ENCODE measurements at regions not wholly inside any gene's neighbourhood (a gene's known extent, or its start where the extent isn't known, plus 50 kb on each side); places are given as distances from the start of the nearest gene placed in this dataset.

- TF ChIP-seq, protein P1, sequence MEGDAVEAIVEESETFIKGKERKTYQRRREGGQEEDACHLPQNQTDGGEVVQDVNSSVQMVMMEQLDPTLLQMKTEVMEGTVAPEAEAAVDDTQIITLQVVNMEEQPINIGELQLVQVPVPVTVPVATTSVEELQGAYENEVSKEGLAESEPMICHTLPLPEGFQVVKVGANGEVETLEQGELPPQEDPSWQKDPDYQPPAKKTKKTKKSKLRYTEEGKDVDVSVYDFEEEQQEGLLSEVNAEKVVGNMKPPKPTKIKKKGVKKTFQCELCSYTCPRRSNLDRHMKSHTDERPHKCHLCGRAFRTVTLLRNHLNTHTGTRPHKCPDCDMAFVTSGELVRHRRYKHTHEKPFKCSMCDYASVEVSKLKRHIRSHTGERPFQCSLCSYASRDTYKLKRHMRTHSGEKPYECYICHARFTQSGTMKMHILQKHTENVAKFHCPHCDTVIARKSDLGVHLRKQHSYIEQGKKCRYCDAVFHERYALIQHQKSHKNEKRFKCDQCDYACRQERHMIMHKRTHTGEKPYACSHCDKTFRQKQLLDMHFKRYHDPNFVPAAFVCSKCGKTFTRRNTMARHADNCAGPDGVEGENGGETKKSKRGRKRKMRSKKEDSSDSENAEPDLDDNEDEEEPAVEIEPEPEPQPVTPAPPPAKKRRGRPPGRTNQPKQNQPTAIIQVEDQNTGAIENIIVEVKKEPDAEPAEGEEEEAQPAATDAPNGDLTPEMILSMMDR (IDR thresholded peaks at IDR 0.05) = no peak
- TF ChIP-seq POLR2A (IDR thresholded peaks at IDR 0.05) = no peak
Observed at GRCh38 chr1:22246755-22247480, 104.0 kb upstream of the WNT4 start.
